T-cell (primary cell): ENCODE measurements at regions not wholly inside any gene's neighbourhood (a gene's known extent, or its start where the extent isn't known, plus 50 kb on each side); places are given as distances from the start of the nearest gene placed in this dataset.
"Not testable (repeated sequence)": the region's sequence is repeated elsewhere in the genome, so short reads cannot be mapped to it uniquely, and the experiment has no call there.

Source experiments
- ATAC-seq, 4 experiments: fragments of 200-7000 bp in 3 of 4; fragments of 150-1000 bp in 1 of 4; cut with Tn5 transposase; replicated peaks in 1 of 4; 1 replicate in 3 of 4; 2 replicates in 1 of 4; pipeline ENCODE4 v1.10.0; 2021; ENCODE audit warnings: moderate library complexity in 3 of 4, mild to moderate bottlenecking in 2 of 4, moderate number of reproducible peaks in 1 of 4
- CTCF ChIA-PET, 2 donors: fragments of 300-600 bp; sonication (Branson Sonifier 250); formaldehyde crosslinking; loops; one replicate each; lab custom pipeline; 2022; ENCODE audit warnings: antibody characterized with exemption in 2 of 2; lab: Charles Lee
- POLR2A ChIA-PET, 2 donors: fragments of 300-600 bp; sonication (Branson Sonifier 250); formaldehyde crosslinking; loops; one replicate each; lab custom pipeline; 2022; ENCODE audit warnings: antibody characterized with exemption in 2 of 2; lab: Charles Lee
- DNase-seq, 35 experiments: peaks; one replicate each; pipeline versions ENCODE4 v3.0.0 to v3.0.0-alpha.2; 2013 to 2023
- H3K27ac ChIP-seq: one replicate; pipeline ENCODE4 v1.5.1; 2013; ENCODE audit warnings: low read length
- H3K27me3 ChIP-seq, 2 experiments: replicated peaks in 1 of 2; 1 replicate in 1 of 2; 2 replicates in 1 of 2; pipeline versions ENCODE4 v1.6.1 to v1.7.0; 2013; ENCODE audit warnings: low read length in 1 of 2, mixed read lengths in 1 of 2; ENCODE audit not compliant: control insufficient read depth in 2 of 2, insufficient read depth in 2 of 2; ENCODE audit errors: extremely low read depth in 1 of 2
- H3K36me3 ChIP-seq, 2 donors: 1 replicate in 1 of 2; 2 replicates in 1 of 2; pipeline versions ENCODE4 v1.6.1 to v1.7.0; 2013; ENCODE audit warnings: low read length in 1 of 2; ENCODE audit not compliant: control insufficient read depth in 2 of 2, insufficient read depth in 1 of 2; ENCODE audit errors: extremely low read depth in 1 of 2
- H3K4me1 ChIP-seq, 2 experiments: 1 replicate in 1 of 2; 2 replicates in 1 of 2; pipeline versions ENCODE4 v1.6.1 to v1.7.0; 2013; ENCODE audit warnings: low read length in 2 of 2, mixed read lengths in 1 of 2; ENCODE audit not compliant: insufficient read depth in 2 of 2, control insufficient read depth in 1 of 2; ENCODE audit errors: extremely low read depth in 1 of 2
- H3K4me3 ChIP-seq, 2 donors: 1 replicate in 1 of 2; 2 replicates in 1 of 2; pipeline versions ENCODE4 v1.5.1 to v1.7.0; 2013; ENCODE audit warnings: mild to moderate bottlenecking in 2 of 2, low read length in 1 of 2, moderate library complexity in 1 of 2; ENCODE audit not compliant: control insufficient read depth in 1 of 2; ENCODE audit errors: extremely low read depth in 1 of 2
- H3K9me3 ChIP-seq: 2 replicates; pipeline ENCODE4 v1.7.0; 2013
- H3K27ac Mint-ChIP-seq, 2 donors: one replicate each; pipeline ENCODE4 v1.8.0; 2020 to 2021; ENCODE audit warnings: mild to moderate bottlenecking in 2 of 2, mixed read lengths in 2 of 2
- H3K27me3 Mint-ChIP-seq, 2 donors: one replicate each; pipeline ENCODE4 v1.8.0; 2021 to 2022; ENCODE audit warnings: mixed read lengths in 2 of 2
- H3K36me3 Mint-ChIP-seq: one replicate; pipeline ENCODE4 v1.8.0; 2021; ENCODE audit warnings: mixed read lengths
- H3K4me1 Mint-ChIP-seq, 3 donors: one replicate each; pipeline ENCODE4 v1.8.0; 2020 to 2022; ENCODE audit warnings: mixed read lengths in 3 of 3, mild to moderate bottlenecking in 1 of 3
- H3K4me3 Mint-ChIP-seq, 3 donors: one replicate each; pipeline ENCODE4 v1.8.0; 2020 to 2022; ENCODE audit warnings: mild to moderate bottlenecking in 3 of 3, mixed read lengths in 3 of 3, moderate library complexity in 3 of 3
- H3K9me3 Mint-ChIP-seq, 3 donors: one replicate each; pipeline ENCODE4 v1.8.0; 2020 to 2022; ENCODE audit warnings: mixed read lengths in 3 of 3
- WGBS: methylation state at CpG from one replicate; pipeline ENCODE4 v1.1.5; 2013; ENCODE audit warnings: missing lambda C conversion rate; ENCODE audit not compliant: insufficient coverage; 5-methylcytosine and 5-hydroxymethylcytosine counted together

GRCh38 chr4:127357765-127358164, 275.0 kb upstream of the INTU start:
- H3K36me3 Mint-ChIP-seq, result no peaks in the 10 kb centered on the region
- POLR2A ChIA-PET, result no interaction called here
- no peak overlapping the region for H3K4me3 Mint-ChIP-seq
- no peaks in the 10 kb centered on the region for H3K27me3 ChIP-seq
- no peaks in the 10 kb centered on the region for H3K36me3 ChIP-seq
- DNase-seq, result no peak
- peaks cover 6 to 17% (median 6%) of the 10 kb centered on the region in 3 donors for H3K9me3 Mint-ChIP-seq
- CTCF ChIA-PET, result no interaction called here
- H3K27me3 Mint-ChIP-seq, result no peaks in the 10 kb centered on the region
- H3K9me3 ChIP-seq, result no peaks in the 10 kb centered on the region
- no peaks in the 10 kb centered on the region for H3K4me1 Mint-ChIP-seq
- H3K27ac Mint-ChIP-seq, result no peak overlapping the region
- H3K4me1 ChIP-seq, result no peaks in the 10 kb centered on the region
- H3K4me3 ChIP-seq, result no peak overlapping the region
- no peak for ATAC-seq
- no peak overlapping the region for H3K27ac ChIP-seq

- Mint-ChIP-seq H3K27ac (no peak overlapping the region), H3K27me3 (no peaks in the 10 kb centered on the region), H3K36me3 (no peaks in the 10 kb centered on the region), H3K4me1 (no peaks in the 10 kb centered on the region), H3K9me3 (peaks cover 6 to 12% (median 11%) of the 10 kb centered on the region in 3 donors), H3K4me3 (no peak overlapping the region)
- Histone ChIP-seq H3K9me3 (no peaks in the 10 kb centered on the region), H3K27me3 (no peaks in the 10 kb centered on the region), H3K4me1 (no peaks in the 10 kb centered on the region), H3K27ac (no peak overlapping the region), H3K4me3 (no peak overlapping the region), H3K36me3 (no peaks in the 10 kb centered on the region)
- DNase-seq, result no peak
- ChIA-PET CTCF (no interaction called here), POLR2A (no interaction called here)
- no peak for ATAC-seq
These were observed 270.1 kb upstream of the INTU start for GRCh38 chr4:127362686-127363085.

DNA sequence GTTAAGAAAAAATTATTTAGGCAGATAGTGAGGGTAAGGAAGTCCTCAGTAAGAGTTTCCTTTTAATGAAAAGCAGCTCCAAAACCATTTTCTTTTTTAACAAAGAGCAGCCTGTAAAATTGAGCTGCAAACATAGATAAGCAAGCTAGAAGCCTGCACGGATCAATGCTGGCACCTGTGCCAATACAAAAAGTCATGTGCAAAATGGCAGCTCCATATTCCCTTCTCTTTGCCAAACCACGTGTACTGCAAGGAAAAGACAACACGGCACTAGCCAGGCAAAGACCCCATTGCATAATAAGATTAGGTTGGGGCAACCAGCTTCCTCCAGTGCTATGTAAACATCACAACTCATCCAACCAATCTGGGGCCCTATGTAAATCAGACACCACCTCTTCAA, 268.4 kb upstream of the INTU start:
- Histone ChIP-seq H3K27ac (no peak overlapping the region), H3K4me1 (no peaks in the 10 kb centered on the region), H3K9me3 (no peaks in the 10 kb centered on the region), H3K4me3 (no peak overlapping the region), H3K27me3 (no peaks in the 10 kb centered on the region), H3K36me3 (no peaks in the 10 kb centered on the region)
- Mint-ChIP-seq H3K27me3 (no peaks in the 10 kb centered on the region), H3K4me3 (no peak overlapping the region), H3K36me3 (no peaks in the 10 kb centered on the region), H3K27ac (no peak overlapping the region), H3K4me1 (no peaks in the 10 kb centered on the region), H3K9me3 (peaks cover 8 to 12% (median 12%) of the 10 kb centered on the region in 3 donors)
- POLR2A ChIA-PET, result interaction anchor here in 1 of 2 donors (0.6 kb wide), 1 partner anchor 1700 kb away, joined by 3 read pairs; no protein-coding TSS in a partner anchor
- 78% methylated on average over 2 of the region's 3 CpGs for WGBS
- CTCF ChIA-PET, result no interaction called here
- no peak for ATAC-seq
- no peak for DNase-seq

- ChIA-PET CTCF (no interaction called here), POLR2A (no interaction called here)
- H3K27me3 Mint-ChIP-seq, result no peaks in the 10 kb centered on the region
- H3K9me3 Mint-ChIP-seq, result peaks cover 13 to 15% (median 13%) of the 10 kb centered on the region in 3 donors
- H3K4me3 Mint-ChIP-seq, result no peak overlapping the region
- H3K27ac Mint-ChIP-seq, result no peak overlapping the region
- DNase-seq (no peak), ATAC-seq (no peak)
- no peaks in the 10 kb centered on the region for H3K36me3 ChIP-seq
- H3K4me1 ChIP-seq, result no peaks in the 10 kb centered on the region
- H3K27ac ChIP-seq, result no peak overlapping the region
- H3K4me1 Mint-ChIP-seq, result no peaks in the 10 kb centered on the region
- H3K36me3 Mint-ChIP-seq, result no peaks in the 10 kb centered on the region
- H3K9me3 ChIP-seq, result no peaks in the 10 kb centered on the region
- H3K27me3 ChIP-seq, result no peaks in the 10 kb centered on the region
- H3K4me3 ChIP-seq, result no peak overlapping the region
These were observed 267.8 kb upstream of the INTU start for GRCh38 chr4:127364911-127365310.

GRCh38 chr4:127370604-127371003, 262.2 kb upstream of the INTU start:
- no peaks in the 10 kb centered on the region for H3K36me3 Mint-ChIP-seq
- H3K27me3 ChIP-seq, result no peaks in the 10 kb centered on the region
- H3K4me1 Mint-ChIP-seq, result no peaks in the 10 kb centered on the region
- no peak for ATAC-seq
- H3K36me3 ChIP-seq, result no peaks in the 10 kb centered on the region
- H3K4me1 ChIP-seq, result no peaks in the 10 kb centered on the region
- DNase-seq, result no peak
- no peaks in the 10 kb centered on the region for H3K9me3 ChIP-seq
- CTCF ChIA-PET, result no interaction called here
- no peaks in the 10 kb centered on the region for H3K27me3 Mint-ChIP-seq
- H3K27ac Mint-ChIP-seq, result no peak overlapping the region
- no peak overlapping the region for H3K4me3 Mint-ChIP-seq
- WGBS, result 83% methylated on average over 2 of the region's 6 CpGs
- POLR2A ChIA-PET, result no interaction called here
- H3K9me3 Mint-ChIP-seq, result peaks cover 6 to 17% (median 12%) of the 10 kb centered on the region in 3 donors
- no peak overlapping the region for H3K4me3 ChIP-seq
- H3K27ac ChIP-seq, result no peak overlapping the region

GRCh38 chr4:127379499-127379898, 253.3 kb upstream of the INTU start:
- Histone ChIP-seq H3K27me3 (no peaks in the 10 kb centered on the region), H3K9me3 (no peaks in the 10 kb centered on the region), H3K27ac (no peak overlapping the region), H3K4me3 (no peak overlapping the region), H3K36me3 (no peaks in the 10 kb centered on the region), H3K4me1 (no peaks in the 10 kb centered on the region)
- ChIA-PET CTCF (no interaction called here), POLR2A (no interaction called here)
- Mint-ChIP-seq H3K9me3 (peaks cover 5 to 9% (median 8%) of the 10 kb centered on the region in 3 donors), H3K27me3 (no peaks in the 10 kb centered on the region), H3K4me3 (no peak overlapping the region), H3K4me1 (no peaks in the 10 kb centered on the region), H3K27ac (no peak overlapping the region), H3K36me3 (no peaks in the 10 kb centered on the region)
- 81% methylated on average over 3 of the region's 7 CpGs for WGBS
- DNase-seq (no peak), ATAC-seq (no peak)

- ATAC-seq, H3K4me3 ChIP-seq, DNase-seq, CTCF ChIA-PET, H3K9me3 Mint-ChIP-seq, POLR2A ChIA-PET, H3K4me3 Mint-ChIP-seq, H3K27ac Mint-ChIP-seq, H3K36me3 Mint-ChIP-seq, H3K27me3 Mint-ChIP-seq, H3K36me3 ChIP-seq, H3K4me1 ChIP-seq, H3K9me3 ChIP-seq, H3K4me1 Mint-ChIP-seq, H3K27ac ChIP-seq, H3K27me3 ChIP-seq: not testable (repeated sequence)
- WGBS, result 85% methylated on average over 12 of the region's 18 CpGs
These were observed 252.8 kb upstream of the INTU start for GRCh38 chr4:127379948-127380347.
